BE2C (cell line): ENCODE measurements at regions not wholly inside any gene's neighbourhood (a gene's known extent, or its start where the extent isn't known, plus 50 kb on each side); places are given as distances from the start of the nearest gene placed in this dataset.

Experiments used
- DNase-seq: peaks from one replicate; pipeline ENCODE4 v3.0.0-alpha.2; 2020
- H3K27me3 ChIP-seq: fragments of 250-450 bp; sonication (Bioruptor Pico); 2 replicates; pipeline ENCODE4 v1.5.1; 2020; ENCODE audit warnings: mild to moderate bottlenecking
- H3K36me3 ChIP-seq: fragments of 250-450 bp; sonication (Bioruptor Pico); 2 replicates; pipeline ENCODE4 v1.5.1; 2020; ENCODE audit warnings: mild to moderate bottlenecking
- H3K4me1 ChIP-seq: fragments of 250-450 bp; sonication (Bioruptor Pico); 2 replicates; pipeline ENCODE4 v1.5.1; 2020
- H3K4me3 ChIP-seq: 2 replicates; pipeline ENCODE4 v1.5.1; 2011; ENCODE audit warnings: low read depth, low read length
- H3K9me3 ChIP-seq: fragments of 250-450 bp; sonication (Bioruptor Pico); 2 replicates; pipeline ENCODE4 v1.5.1; 2020
- TF ChIP-seq, protein P1 (sequence below): IDR thresholded peaks from 2 replicates; pipeline ENCODE4 v1.5.1; 2012; ENCODE audit warnings: mild to moderate bottlenecking, low read depth, low read length

DNA sequence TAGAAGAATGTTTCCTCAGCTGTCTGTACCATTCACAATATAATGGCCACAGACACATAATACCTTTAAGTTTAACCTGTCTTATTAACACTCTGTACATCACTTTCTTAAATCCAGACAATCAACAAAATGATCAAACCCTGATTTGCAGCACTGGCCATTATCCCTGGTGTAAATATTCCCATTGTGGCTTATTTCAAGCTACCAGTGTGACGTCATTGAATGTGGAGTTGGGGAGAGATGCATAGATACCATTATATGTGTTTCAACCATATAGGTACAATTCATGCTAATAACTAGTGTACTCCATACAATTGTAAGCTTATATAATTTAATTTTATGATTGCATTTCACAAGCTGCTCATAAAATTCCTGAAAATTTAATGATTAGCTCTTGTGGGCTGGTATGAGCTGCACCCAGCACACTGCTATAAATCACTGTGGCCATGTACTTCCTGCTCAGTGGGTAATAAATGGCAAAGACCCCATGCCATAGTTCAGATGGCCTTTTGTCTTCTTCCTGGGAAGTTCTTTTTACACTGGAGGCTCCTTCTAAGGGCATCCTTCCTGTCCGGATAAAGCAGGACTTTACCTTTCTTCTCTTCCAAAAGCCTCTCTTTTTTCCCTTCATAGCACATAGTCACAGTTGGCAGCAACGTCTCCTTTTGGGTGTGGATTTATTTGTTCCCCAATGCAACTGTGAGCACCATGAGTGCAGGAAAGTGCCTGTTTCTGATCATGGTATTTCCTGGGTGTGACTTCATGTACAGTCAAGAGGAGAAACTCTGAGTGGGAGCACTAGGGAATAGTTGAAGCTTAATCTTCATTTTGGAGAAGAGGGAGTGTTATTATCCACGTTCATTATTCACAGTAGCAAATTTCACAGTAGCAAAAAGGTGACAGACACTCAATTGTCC, 87.8 kb downstream of the MIAT start:
- Histone ChIP-seq H3K9me3 (no peaks in the 10 kb centered on the region), H3K4me3 (no peak overlapping the region), H3K27me3 (no peaks in the 10 kb centered on the region), H3K4me1 (no peaks in the 10 kb centered on the region), H3K36me3 (no peaks in the 10 kb centered on the region)
- no peak for DNase-seq
- TF ChIP-seq, protein P1, sequence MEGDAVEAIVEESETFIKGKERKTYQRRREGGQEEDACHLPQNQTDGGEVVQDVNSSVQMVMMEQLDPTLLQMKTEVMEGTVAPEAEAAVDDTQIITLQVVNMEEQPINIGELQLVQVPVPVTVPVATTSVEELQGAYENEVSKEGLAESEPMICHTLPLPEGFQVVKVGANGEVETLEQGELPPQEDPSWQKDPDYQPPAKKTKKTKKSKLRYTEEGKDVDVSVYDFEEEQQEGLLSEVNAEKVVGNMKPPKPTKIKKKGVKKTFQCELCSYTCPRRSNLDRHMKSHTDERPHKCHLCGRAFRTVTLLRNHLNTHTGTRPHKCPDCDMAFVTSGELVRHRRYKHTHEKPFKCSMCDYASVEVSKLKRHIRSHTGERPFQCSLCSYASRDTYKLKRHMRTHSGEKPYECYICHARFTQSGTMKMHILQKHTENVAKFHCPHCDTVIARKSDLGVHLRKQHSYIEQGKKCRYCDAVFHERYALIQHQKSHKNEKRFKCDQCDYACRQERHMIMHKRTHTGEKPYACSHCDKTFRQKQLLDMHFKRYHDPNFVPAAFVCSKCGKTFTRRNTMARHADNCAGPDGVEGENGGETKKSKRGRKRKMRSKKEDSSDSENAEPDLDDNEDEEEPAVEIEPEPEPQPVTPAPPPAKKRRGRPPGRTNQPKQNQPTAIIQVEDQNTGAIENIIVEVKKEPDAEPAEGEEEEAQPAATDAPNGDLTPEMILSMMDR, result no peak

DNA sequence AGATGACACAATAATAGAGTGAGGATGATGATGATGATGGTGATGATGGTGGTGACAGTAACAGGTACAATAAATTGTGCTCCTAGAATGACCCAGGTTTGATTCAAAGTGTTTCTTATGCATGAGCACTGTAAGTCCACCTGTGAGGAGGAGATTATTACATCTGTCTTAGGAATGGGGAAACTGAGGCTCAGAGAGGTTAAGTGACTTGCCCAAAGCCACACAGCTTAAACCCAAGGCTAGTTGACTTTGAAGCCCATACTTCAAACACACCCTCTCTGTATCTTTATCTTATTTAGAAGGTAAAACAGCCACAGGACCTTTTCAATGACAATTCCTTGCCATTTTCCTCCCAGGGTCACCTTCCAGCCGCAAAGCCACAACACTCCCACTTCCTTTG, 88.9 kb downstream of the MIAT start:
- no peaks in the 10 kb centered on the region for H3K9me3 ChIP-seq
- H3K4me3 ChIP-seq, result no peak overlapping the region
- no peak for DNase-seq
- no peaks in the 10 kb centered on the region for H3K4me1 ChIP-seq
- no peaks in the 10 kb centered on the region; the same call in 1 of the 2 replicates for H3K36me3 ChIP-seq
- TF ChIP-seq, protein P1, result no peak
- H3K27me3 ChIP-seq, result no peaks in the 10 kb centered on the region

DNA sequence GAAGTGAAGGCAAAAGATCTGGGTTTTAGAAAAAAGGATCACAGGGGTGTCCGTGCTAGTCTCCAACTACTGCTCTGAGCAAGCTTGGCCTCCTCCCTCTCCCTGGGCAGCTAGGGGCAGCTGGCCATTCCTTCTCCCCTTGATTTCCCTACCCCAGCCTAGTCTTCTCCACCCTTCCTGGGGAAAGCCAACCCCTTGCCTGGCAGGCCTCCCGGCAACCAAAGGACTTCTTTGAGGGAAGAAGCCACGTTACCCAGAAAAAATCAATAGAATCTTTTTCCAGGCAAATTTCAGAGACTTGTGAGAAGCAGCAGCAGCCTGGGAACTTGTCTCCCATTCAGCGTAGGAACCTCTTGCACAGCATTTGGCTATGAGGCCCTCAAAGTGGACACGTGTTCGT, 91.5 kb downstream of the MIAT start:
- Histone ChIP-seq H3K9me3 (no peaks in the 10 kb centered on the region; the same call in 1 of the 2 replicates), H3K4me3 (no peak overlapping the region), H3K27me3 (no peaks in the 10 kb centered on the region), H3K36me3 (no peaks in the 10 kb centered on the region; the same call in 1 of the 2 replicates), H3K4me1 (no peaks in the 10 kb centered on the region)
- DNase-seq, result no peak
- TF ChIP-seq, protein P1, result no peak

DNA sequence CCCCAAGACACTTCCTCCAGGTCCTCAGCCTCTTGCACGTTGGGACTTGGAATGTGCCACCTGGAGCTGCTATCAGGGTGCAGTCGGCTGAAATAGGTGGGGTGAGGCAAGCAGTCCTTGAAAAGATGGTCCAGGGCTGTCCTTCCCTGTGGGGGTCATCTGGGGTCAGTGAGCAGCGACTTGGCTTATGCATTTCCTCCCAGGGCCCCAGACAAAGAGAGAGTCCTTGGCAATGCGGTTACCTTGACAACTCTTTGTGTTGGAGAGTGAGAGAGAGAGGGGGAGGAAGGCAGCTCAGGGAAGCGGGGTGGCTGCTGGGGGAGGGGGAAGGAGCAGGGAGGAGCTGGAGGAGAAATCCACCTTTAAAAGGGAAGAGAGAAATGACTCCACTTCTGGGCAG, 93.8 kb downstream of the MIAT start:
- Histone ChIP-seq H3K4me3 (no peak overlapping the region), H3K9me3 (no peaks in the 10 kb centered on the region; the same call in 1 of the 2 replicates), H3K36me3 (no peaks in the 10 kb centered on the region; the same call in 1 of the 2 replicates), H3K27me3 (no peaks in the 10 kb centered on the region), H3K4me1 (no peaks in the 10 kb centered on the region)
- TF ChIP-seq, protein P1, result no peak
- no peak for DNase-seq

DNA sequence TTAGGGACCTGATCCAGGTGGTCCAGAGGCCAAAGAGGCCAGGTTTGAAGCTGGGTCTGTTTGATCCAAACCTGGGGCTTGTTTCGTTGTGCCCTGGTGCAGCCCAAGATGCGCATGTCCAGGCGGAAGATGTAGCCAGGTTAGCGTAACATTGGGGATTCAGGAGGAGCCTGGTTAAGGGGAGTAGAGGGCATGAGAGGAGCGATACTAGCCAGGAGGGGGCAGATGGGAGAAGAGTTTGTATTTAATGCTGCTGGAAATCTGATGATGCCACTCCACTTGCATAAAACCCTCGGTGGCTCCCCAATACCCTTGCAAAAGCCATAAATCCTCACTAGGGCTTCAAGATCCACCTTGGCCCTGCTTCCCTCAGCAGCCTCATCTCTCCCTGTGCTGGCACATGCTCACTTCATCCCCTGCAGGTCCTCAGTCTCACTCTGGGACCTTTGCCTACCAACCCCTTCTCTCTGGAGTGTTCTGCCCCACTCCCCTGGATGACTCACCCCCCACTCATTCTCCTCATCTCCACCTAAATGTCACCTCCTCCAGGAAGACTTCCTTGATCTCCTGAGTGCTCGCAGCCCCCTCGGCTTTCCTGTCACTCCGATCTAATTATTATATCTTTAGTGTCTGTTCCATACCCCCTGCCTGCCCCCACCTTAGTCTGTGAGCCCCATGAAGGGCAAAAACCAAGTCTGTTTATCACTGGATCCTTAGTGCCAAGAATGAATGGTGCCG, 95.9 kb downstream of the MIAT start:
- no peak overlapping the region for H3K4me3 ChIP-seq
- H3K27me3 ChIP-seq, result no peaks in the 10 kb centered on the region
- no peak for DNase-seq
- TF ChIP-seq, protein P1, result peak; percentile 29; the same call in 1 of the 2 replicates
- no peaks in the 10 kb centered on the region; the same call in 1 of the 2 replicates for H3K36me3 ChIP-seq
- H3K9me3 ChIP-seq, result peaks cover 3% of the 10 kb centered on the region
- no peaks in the 10 kb centered on the region for H3K4me1 ChIP-seq
